ENCODE measurements at regions not wholly inside any gene's neighbourhood (a gene's known extent, or its start where the extent isn't known, plus 50 kb on each side); places are given as distances from the start of the nearest gene placed in this dataset.

- TF ChIP-seq, protein P1, sequence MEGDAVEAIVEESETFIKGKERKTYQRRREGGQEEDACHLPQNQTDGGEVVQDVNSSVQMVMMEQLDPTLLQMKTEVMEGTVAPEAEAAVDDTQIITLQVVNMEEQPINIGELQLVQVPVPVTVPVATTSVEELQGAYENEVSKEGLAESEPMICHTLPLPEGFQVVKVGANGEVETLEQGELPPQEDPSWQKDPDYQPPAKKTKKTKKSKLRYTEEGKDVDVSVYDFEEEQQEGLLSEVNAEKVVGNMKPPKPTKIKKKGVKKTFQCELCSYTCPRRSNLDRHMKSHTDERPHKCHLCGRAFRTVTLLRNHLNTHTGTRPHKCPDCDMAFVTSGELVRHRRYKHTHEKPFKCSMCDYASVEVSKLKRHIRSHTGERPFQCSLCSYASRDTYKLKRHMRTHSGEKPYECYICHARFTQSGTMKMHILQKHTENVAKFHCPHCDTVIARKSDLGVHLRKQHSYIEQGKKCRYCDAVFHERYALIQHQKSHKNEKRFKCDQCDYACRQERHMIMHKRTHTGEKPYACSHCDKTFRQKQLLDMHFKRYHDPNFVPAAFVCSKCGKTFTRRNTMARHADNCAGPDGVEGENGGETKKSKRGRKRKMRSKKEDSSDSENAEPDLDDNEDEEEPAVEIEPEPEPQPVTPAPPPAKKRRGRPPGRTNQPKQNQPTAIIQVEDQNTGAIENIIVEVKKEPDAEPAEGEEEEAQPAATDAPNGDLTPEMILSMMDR (IDR thresholded peaks at IDR 0.05; ENCODE audit: control insufficient read depth, extremely low read depth, insufficient read depth) = no peak
- DNase-seq (ENCODE audit: low read depth) = no peak
- H3K4me3 ChIP-seq (ENCODE audit: low read depth, low read length) = no peak overlapping the region
Measured at GRCh38 chr6:138011413-138011812, 95.8 kb downstream of the PERP start.

DNA sequence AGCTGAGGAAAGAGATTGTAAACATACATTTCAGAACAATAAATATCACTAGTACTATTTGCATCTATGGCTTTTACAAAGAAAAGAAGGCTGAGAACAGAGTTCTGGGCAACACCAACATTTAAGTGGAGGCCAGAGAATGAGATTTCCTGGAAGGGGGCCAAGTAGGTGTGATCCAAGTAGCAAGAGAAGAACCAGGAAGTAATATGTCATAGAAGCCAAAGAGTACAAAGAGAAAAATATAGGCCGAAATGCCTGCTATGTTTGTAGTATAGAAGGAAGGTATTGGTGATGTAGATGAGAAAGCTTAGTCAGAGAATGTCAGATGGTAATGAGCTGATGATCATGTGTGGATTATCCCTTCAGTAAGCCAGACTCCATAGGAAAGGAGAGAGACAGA is 94.5 kb downstream of the PERP start:
- DNase-seq (ENCODE audit: low read depth) = no peak
- no peak overlapping the region for H3K4me3 ChIP-seq (ENCODE audit: low read depth, low read length)
- TF ChIP-seq, protein P1 (IDR thresholded peaks at IDR 0.05; ENCODE audit: control insufficient read depth, extremely low read depth, insufficient read depth) = no peak

GRCh38 chr6:138013959-138014358 is 93.3 kb downstream of the PERP start:
- no peak overlapping the region for H3K4me3 ChIP-seq (ENCODE audit: low read depth, low read length)
- TF ChIP-seq, protein P1 (IDR thresholded peaks at IDR 0.05; ENCODE audit: control insufficient read depth, extremely low read depth, insufficient read depth) = no peak
- DNase-seq (ENCODE audit: low read depth) = no peak

DNA sequence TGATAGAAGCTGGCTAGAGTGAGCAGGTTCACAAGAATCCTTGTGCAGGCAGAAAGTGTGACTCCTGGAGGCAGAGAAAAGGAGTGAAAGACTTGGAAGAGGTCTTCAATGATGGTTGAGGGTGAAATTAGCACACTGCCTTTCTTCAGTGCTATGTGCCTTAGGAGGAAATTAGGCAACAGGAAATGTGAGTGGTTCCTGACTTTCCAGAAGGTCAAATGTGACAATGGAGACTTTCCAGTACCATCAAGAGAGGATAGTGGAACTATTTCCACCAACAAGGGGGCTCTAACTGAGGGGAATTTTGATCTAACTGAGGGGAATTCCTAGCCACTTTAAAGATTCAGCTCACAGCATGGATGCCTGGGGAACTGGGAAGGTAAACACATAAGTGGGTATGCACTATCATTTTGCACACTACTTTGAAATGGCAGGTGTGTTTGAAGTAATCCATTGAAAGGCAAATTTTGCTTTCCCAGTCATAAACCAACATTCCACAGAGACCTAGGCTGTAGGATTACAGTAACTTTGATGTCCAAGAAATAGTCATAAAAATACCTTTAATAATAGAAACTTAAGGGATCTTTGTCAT is 90.0 kb downstream of the PERP start:
- no peak for DNase-seq (ENCODE audit: low read depth)
- TF ChIP-seq, protein P1 (IDR thresholded peaks at IDR 0.05; ENCODE audit: control insufficient read depth, extremely low read depth, insufficient read depth) = no peak
- H3K4me3 ChIP-seq (ENCODE audit: low read depth, low read length) = no peak overlapping the region

DNA sequence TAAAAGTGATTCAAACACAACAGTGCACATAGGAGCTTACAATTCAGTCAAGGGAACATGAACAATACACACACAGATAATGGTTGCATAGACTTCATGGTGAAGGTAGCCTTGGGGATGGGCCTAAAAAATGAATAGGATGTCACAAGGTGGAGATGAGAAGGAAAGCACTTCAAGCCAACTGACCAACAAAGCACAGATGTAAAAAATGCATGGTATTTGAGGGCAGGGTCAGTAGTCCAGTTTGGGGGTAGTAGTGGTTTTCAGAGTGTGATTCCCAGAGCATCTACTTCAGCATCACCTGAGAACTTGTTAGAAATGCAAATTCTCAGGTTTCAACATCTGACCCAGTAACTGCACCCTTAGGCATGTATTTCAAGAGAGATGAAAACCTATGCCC is 88.9 kb downstream of the PERP start:
- TF ChIP-seq, protein P1 (IDR thresholded peaks at IDR 0.05; ENCODE audit: control insufficient read depth, extremely low read depth, insufficient read depth) = no peak
- no peak for DNase-seq (ENCODE audit: low read depth)

GRCh38 chr6:138025528-138025978 is 81.7 kb downstream of the PERP start:
- TF ChIP-seq, protein P1 (IDR thresholded peaks at IDR 0.05; ENCODE audit: control insufficient read depth, extremely low read depth, insufficient read depth) = no peak
- no peak overlapping the region for H3K4me3 ChIP-seq (ENCODE audit: low read depth, low read length)
- DNase-seq (ENCODE audit: low read depth) = no peak

More for the DNA sequence above, 88.9 kb downstream of the PERP start:
- H3K4me3 ChIP-seq (ENCODE audit: low read depth, low read length) = no peak overlapping the region

GRCh38 chr6:138026342-138026741 is 80.9 kb downstream of the PERP start:
- DNase-seq (ENCODE audit: low read depth) = no peak
- TF ChIP-seq, protein P1 (IDR thresholded peaks at IDR 0.05; ENCODE audit: control insufficient read depth, extremely low read depth, insufficient read depth) = no peak
- H3K4me3 ChIP-seq (ENCODE audit: low read depth, low read length) = no peak overlapping the region

Data from LNCaP clone FGC (cell line).